Activated naive CD4-positive, alpha-beta T cell treated with anti-CD3 and anti-CD28 coated beads, Interleukin-2, amount 50 U/mL, for 24 hours (primary cell): ENCODE measurements at regions not wholly inside any gene's neighbourhood (a gene's known extent, or its start where the extent isn't known, plus 50 kb on each side); places are given as distances from the start of the nearest gene placed in this dataset.

Source experiments
- H3K27ac Mint-ChIP-seq: one replicate; pipeline ENCODE4 v1.8.0; 2021; ENCODE audit warnings: mild to moderate bottlenecking, mixed read lengths
- H3K27me3 Mint-ChIP-seq: one replicate; pipeline ENCODE4 v1.8.0; 2021; ENCODE audit warnings: mixed read lengths
- H3K36me3 Mint-ChIP-seq: one replicate; pipeline ENCODE4 v1.8.0; 2021; ENCODE audit warnings: mixed read lengths
- H3K4me1 Mint-ChIP-seq: one replicate; pipeline ENCODE4 v1.8.0; 2021; ENCODE audit warnings: mixed read lengths
- H3K4me3 Mint-ChIP-seq: one replicate; pipeline ENCODE4 v1.8.0; 2021; ENCODE audit warnings: mild to moderate bottlenecking, mixed read lengths
- H3K9me3 Mint-ChIP-seq: one replicate; pipeline ENCODE4 v1.8.0; 2021; ENCODE audit warnings: mixed read lengths

- Mint-ChIP-seq H3K27ac (no peak overlapping the region), H3K36me3 (no peaks in the 10 kb centered on the region), H3K4me3 (no peak overlapping the region), H3K4me1 (no peaks in the 10 kb centered on the region), H3K27me3 (peaks cover 2% of the 10 kb centered on the region), H3K9me3 (no peaks in the 10 kb centered on the region)
Measured at GRCh38 chr11:115083144-115083806, 404.9 kb downstream of the NXPE2 start.

DNA sequence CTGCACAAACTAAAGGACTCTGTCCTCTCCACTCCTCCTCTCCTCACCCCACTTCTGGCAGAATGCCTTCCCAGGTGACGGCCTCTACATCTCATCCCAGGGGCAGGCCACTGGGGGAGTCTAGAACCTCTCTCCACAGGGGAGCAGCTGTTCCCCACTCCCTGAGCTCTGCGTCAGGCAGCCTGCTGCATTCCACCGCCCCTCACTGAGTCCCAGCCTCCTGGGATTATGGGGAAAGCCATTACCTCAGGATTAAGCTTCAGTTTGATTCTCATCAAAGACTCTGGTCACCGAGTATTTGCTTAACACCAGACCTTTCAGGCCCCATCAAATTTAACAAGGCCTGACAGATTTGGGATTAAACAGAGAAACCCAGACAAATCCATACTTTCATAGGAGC lies 405.9 kb downstream of the NXPE2 start:
- Mint-ChIP-seq H3K4me1 (no peaks in the 10 kb centered on the region), H3K9me3 (no peaks in the 10 kb centered on the region), H3K4me3 (no peak overlapping the region), H3K27me3 (peaks cover 4% of the 10 kb centered on the region), H3K36me3 (no peaks in the 10 kb centered on the region), H3K27ac (no peak overlapping the region)

DNA sequence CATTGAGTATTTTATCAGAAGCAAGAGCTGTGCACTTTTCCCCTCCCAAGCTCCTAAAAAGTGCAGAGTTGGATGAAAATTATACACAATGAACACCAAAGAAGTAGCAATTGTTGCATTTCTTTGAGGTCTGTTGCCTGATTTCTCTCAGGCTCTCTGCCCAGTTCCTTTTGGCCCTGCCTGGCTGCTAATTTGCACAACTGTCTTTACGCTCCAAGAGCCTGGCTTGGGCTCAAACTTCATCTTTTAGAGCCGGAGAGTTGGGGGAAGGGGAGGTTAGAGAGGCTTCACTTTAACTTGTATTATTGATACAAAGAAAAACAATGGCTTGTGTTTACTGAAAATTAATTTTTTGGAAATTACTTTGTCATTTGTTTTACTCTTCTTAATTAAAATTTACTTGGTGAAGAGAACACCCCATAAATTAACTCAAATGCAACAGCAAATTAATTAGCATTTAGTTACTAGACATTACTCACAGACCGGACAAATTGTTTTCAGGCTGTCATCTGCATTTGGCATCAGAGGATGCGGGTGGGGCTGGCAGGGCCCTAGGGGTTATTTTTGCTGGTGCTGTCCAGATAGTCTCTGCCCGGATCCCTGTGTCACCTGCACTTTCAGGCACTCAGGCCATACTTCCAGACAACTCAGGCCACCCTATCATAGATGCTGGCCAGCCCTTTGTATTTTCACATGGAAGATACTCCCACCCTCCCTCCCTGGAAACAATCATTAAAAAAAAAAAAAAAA lies 407.3 kb downstream of the NXPE2 start:
- Mint-ChIP-seq H3K9me3 (peaks cover 3% of the 10 kb centered on the region), H3K27me3 (peaks cover 4% of the 10 kb centered on the region), H3K27ac (no peak overlapping the region), H3K4me1 (no peaks in the 10 kb centered on the region), H3K36me3 (no peaks in the 10 kb centered on the region), H3K4me3 (no peak overlapping the region)

- Mint-ChIP-seq H3K9me3 (peaks cover 6% of the 10 kb centered on the region), H3K36me3 (no peaks in the 10 kb centered on the region), H3K4me3 (no peak overlapping the region), H3K27me3 (peaks cover 7% of the 10 kb centered on the region), H3K27ac (no peak overlapping the region), H3K4me1 (no peaks in the 10 kb centered on the region)
Measured at GRCh38 chr11:115087791-115088190, 409.5 kb downstream of the NXPE2 start.

DNA sequence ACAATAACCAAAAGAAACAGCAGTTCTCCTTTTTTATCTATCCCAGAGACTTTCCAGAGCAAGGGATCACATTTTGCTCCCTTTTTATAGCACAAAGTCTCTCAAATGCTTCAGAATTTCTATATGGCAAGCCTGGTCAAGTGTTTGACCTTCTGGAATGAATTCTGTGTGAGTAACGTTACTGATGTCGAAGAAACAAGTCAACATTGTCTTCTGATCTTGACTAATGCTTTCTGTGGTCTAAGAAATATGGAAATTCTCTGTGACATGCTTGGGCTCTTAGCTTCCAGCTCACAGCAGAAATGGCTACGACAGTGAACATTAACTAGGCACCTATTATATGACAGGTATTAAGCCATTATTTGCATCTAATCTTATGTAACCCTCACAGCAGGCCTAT lies 411.7 kb downstream of the CADM1 start:
- Mint-ChIP-seq H3K27ac (no peak overlapping the region), H3K27me3 (peaks cover 5% of the 10 kb centered on the region)

DNA sequence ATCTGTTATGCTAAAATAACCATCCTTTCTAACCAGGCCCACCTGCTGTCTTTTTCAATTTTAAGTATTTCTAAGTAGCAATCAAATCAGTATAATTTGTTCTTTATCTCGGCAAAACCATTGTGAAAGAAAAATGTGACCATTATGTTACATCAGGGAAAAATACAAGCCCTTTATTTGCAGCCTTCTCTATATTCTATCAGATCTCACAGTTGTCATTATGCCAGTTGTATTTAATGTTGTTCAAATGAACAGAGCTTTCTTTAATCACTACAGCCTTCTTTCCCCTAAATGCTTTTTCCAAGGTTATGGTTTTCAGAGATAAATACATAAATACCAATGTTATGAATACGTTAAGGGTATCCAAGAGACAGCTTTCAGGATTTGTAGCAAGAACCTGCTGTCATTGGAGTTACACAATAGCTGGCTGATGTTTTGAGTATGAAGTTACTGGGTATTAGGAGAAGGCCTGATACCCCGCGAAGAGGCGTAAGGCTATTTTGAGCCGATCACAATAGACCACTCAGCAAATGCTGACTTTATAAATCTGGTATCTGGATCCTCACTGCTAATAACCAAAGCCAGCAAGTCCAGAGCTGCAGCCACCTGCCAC lies 406.3 kb downstream of the CADM1 start:
- H3K27ac Mint-ChIP-seq: no peak overlapping the region
- no peaks in the 10 kb centered on the region for H3K36me3 Mint-ChIP-seq
- H3K4me3 Mint-ChIP-seq: no peak overlapping the region
- H3K9me3 Mint-ChIP-seq: no peaks in the 10 kb centered on the region
- no peaks in the 10 kb centered on the region for H3K27me3 Mint-ChIP-seq
- H3K4me1 Mint-ChIP-seq: no peaks in the 10 kb centered on the region

More for the DNA sequence above, 411.7 kb downstream of the CADM1 start:
- no peaks in the 10 kb centered on the region for H3K36me3 Mint-ChIP-seq
- H3K4me3 Mint-ChIP-seq: no peak overlapping the region
- peaks cover 6% of the 10 kb centered on the region for H3K9me3 Mint-ChIP-seq
- H3K4me1 Mint-ChIP-seq: no peaks in the 10 kb centered on the region

GRCh38 chr11:115100706-115101105 lies 403.5 kb downstream of the CADM1 start:
- no peak overlapping the region for H3K27ac Mint-ChIP-seq
- no peak overlapping the region for H3K4me3 Mint-ChIP-seq
- H3K27me3 Mint-ChIP-seq: peaks cover 1% of the 10 kb centered on the region
- H3K4me1 Mint-ChIP-seq: no peaks in the 10 kb centered on the region
- no peaks in the 10 kb centered on the region for H3K9me3 Mint-ChIP-seq
- H3K36me3 Mint-ChIP-seq: no peaks in the 10 kb centered on the region

DNA sequence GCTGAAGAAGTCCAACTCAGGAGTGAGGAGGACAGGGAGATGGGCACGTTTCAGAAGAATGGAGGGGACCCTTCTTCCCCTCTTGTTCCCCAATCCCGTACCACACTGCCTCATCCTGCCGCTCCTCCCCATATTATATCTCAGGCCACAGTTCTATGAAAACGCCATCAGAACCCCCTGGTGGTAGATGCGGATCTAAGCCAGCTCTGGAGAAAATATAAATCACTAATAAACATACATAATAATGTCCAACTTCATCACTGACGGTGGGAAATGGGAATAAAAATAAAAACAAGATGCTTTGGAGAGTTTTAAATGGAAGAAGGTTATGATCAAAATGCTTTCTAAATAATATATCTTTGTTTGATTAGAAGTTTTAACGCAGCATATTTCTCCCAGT lies 400.3 kb downstream of the CADM1 start:
- no peak overlapping the region for H3K27ac Mint-ChIP-seq
- peaks cover 1% of the 10 kb centered on the region for H3K27me3 Mint-ChIP-seq
- H3K4me1 Mint-ChIP-seq: no peaks in the 10 kb centered on the region
- no peak overlapping the region for H3K4me3 Mint-ChIP-seq
- H3K9me3 Mint-ChIP-seq: no peaks in the 10 kb centered on the region
- H3K36me3 Mint-ChIP-seq: no peaks in the 10 kb centered on the region

- Mint-ChIP-seq H3K27ac (no peak overlapping the region), H3K4me3 (no peak overlapping the region), H3K9me3 (no peaks in the 10 kb centered on the region), H3K27me3 (peaks cover 1% of the 10 kb centered on the region), H3K36me3 (no peaks in the 10 kb centered on the region), H3K4me1 (no peaks in the 10 kb centered on the region)
Measured at GRCh38 chr11:115104851-115105453, 399.3 kb downstream of the CADM1 start.

DNA sequence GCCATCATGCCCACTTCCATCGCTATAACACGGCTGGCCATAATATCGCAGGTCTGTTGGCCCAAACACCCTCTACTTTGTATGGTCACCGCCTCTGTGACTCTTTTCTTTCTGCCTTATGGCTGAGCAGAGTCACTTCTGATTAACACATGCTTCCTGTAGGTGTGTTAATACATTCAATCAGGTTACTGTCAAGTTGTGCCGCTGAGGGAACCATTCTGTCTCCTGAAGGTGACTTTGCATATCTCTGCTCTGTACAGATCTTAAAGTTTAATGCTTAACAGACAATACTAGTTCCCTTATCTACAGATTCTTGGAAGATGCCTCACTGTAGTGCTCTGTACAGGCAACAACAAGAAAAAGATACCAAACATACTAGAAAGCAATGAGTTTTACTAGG lies 393.1 kb downstream of the CADM1 start:
- no peak overlapping the region for H3K27ac Mint-ChIP-seq
- H3K4me3 Mint-ChIP-seq: no peak overlapping the region
- no peaks in the 10 kb centered on the region for H3K27me3 Mint-ChIP-seq
- no peaks in the 10 kb centered on the region for H3K36me3 Mint-ChIP-seq
- no peaks in the 10 kb centered on the region for H3K9me3 Mint-ChIP-seq
- H3K4me1 Mint-ChIP-seq: no peaks in the 10 kb centered on the region

DNA sequence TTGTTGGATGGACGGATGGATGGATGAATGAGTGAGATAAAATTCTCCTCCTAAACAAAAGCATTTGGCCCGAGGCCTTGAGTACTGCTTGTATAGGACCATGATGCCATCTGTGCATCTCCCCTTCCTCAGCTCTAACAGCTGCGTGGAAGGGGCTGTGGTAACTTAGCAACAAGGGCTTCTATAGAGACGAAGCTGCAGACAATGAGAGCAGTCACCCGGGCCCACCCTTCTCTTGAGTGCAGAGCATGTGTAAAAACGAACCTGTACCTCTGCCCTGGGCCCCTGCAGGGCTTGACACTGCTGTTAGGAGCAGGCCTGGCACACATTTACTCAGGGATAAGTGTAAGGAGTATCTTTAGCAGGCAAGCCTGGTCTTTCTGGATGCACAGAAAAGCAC lies 391.5 kb downstream of the CADM1 start:
- no peaks in the 10 kb centered on the region for H3K9me3 Mint-ChIP-seq
- H3K4me3 Mint-ChIP-seq: no peak overlapping the region
- H3K27me3 Mint-ChIP-seq: no peaks in the 10 kb centered on the region

DNA sequence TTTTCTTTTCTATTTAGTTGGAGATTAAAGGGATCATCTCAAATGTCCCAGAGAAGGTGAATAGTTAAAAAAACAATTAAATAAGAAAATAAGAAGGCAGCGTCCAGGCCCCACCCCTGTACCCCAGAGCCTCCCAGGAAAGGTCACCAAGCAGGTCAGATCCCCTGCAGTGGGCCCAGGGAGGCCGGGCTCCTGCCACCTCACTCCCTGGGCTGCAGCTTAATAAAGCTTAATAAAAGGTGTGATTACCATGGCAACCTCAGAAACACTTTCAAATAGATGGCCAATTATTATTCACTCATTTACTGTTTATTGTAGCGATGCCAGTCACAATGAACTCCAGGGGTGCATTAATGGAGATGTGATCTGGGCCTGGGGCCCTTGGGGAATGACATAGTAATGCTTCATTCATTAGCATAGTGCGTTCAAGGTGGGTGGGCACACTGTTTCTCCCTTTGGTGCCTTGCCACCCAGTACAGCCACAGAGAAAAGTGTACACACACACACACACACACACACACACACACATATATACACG lies 386.2 kb downstream of the CADM1 start:
- H3K27me3 Mint-ChIP-seq: no peaks in the 10 kb centered on the region
- H3K4me1 Mint-ChIP-seq: no peaks in the 10 kb centered on the region
- no peak overlapping the region for H3K4me3 Mint-ChIP-seq
- H3K9me3 Mint-ChIP-seq: no peaks in the 10 kb centered on the region
- no peaks in the 10 kb centered on the region for H3K36me3 Mint-ChIP-seq
- H3K27ac Mint-ChIP-seq: no peak overlapping the region

More for the DNA sequence above, 391.5 kb downstream of the CADM1 start:
- Mint-ChIP-seq H3K27ac (no peak overlapping the region), H3K4me1 (no peaks in the 10 kb centered on the region), H3K36me3 (no peaks in the 10 kb centered on the region)

DNA sequence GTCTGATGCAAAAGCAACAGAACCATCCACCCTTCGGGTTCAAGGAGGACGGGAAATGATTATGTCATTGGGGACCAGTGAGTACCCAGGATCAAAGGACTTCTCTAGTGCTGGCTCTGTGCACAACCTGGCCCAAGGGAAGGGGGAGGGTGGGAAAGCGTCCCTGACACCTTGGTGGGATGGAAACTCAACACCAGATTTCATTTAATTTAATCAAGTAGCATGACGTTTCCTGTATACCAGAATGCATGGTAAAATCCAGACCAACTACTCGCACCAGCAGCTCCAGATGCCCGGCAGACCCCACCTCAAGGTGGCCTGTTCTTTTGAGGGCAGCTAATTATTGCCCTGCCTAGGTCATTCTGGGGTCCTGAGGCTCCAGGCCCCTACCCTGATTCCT lies 385.1 kb downstream of the CADM1 start:
- Mint-ChIP-seq H3K36me3 (no peaks in the 10 kb centered on the region), H3K4me1 (no peaks in the 10 kb centered on the region), H3K4me3 (no peak overlapping the region), H3K27ac (no peak overlapping the region), H3K27me3 (no peaks in the 10 kb centered on the region), H3K9me3 (no peaks in the 10 kb centered on the region)
